NT2/D1 (cell line): ENCODE measurements at regions not wholly inside any gene's neighbourhood (a gene's known extent, or its start where the extent isn't known, plus 50 kb on each side); places are given as distances from the start of the nearest gene placed in this dataset.

Experiments used
- DNase-seq: peaks from one replicate; pipeline ENCODE4 v3.0.0-alpha.2; 2011; ENCODE audit warnings: low read depth, low spot score
- H3K27me3 ChIP-seq: 2 replicates; pipeline ENCODE4 v1.6.0; 2011; ENCODE audit warnings: mild to moderate bottlenecking; ENCODE audit not compliant: insufficient read length, insufficient read depth
- H3K36me3 ChIP-seq: 2 replicates; pipeline ENCODE4 v1.6.1; 2011; ENCODE audit warnings: mild to moderate bottlenecking, low read length, mixed read lengths; ENCODE audit not compliant: insufficient read depth, insufficient read length
- H3K4me1 ChIP-seq: 2 replicates; pipeline ENCODE4 v1.5.1; 2011; ENCODE audit not compliant: insufficient read depth, insufficient read length
- H3K4me3 ChIP-seq: 2 replicates; pipeline ENCODE4 v1.5.1; 2011; ENCODE audit warnings: low read depth; ENCODE audit not compliant: insufficient read length
- H3K9ac ChIP-seq: 2 replicates; pipeline ENCODE4 v1.6.0; 2011; ENCODE audit warnings: low read depth; ENCODE audit not compliant: insufficient read length
- H3K9me3 ChIP-seq: 2 replicates; pipeline ENCODE4 v1.5.1; 2011; ENCODE audit warnings: mild to moderate bottlenecking, low read length; ENCODE audit not compliant: insufficient read depth
- SUZ12 ChIP-seq: IDR thresholded peaks from 2 replicates; pipeline ENCODE4 v1.6.1; 2011; ENCODE audit not compliant: insufficient read length, insufficient read depth; ENCODE audit errors: extremely low read depth
- YY1 ChIP-seq: IDR thresholded peaks from 2 replicates; pipeline ENCODE4 v1.6.1; 2011; ENCODE audit not compliant: insufficient read length, insufficient read depth
- ZNF274 ChIP-seq: IDR thresholded peaks from 2 replicates; pipeline ENCODE4 v1.6.1; 2011; ENCODE audit warnings: mild to moderate bottlenecking, low read depth, low read length

- no peaks in the 10 kb centered on the region for H3K36me3 ChIP-seq
- H3K9me3 ChIP-seq = peaks cover 31% of the 10 kb centered on the region
- H3K27me3 ChIP-seq = no peaks in the 10 kb centered on the region
- DNase-seq = no peak
- no peaks in the 10 kb centered on the region for H3K4me1 ChIP-seq
- H3K9ac ChIP-seq = no peak overlapping the region
- no peak for TF ChIP-seq SUZ12
- no peak for TF ChIP-seq YY1
- TF ChIP-seq ZNF274 = no peak
- no peak overlapping the region for H3K4me3 ChIP-seq
Measured at GRCh38 chr21:17051054-17051453, 461.8 kb upstream of the CXADR start.

- no peaks in the 10 kb centered on the region for H3K27me3 ChIP-seq
- H3K36me3 ChIP-seq = no peaks in the 10 kb centered on the region
- no peaks in the 10 kb centered on the region for H3K4me1 ChIP-seq
- no peak overlapping the region for H3K9ac ChIP-seq
- no peak overlapping the region for H3K4me3 ChIP-seq
- peaks cover 16% of the 10 kb centered on the region; the same call in 1 of the 2 replicates for H3K9me3 ChIP-seq
- no peak for TF ChIP-seq SUZ12
- no peak for TF ChIP-seq YY1
- TF ChIP-seq ZNF274 = no peak
- no peak for DNase-seq
Measured at GRCh38 chr21:17053321-17053720, 459.5 kb upstream of the CXADR start.

GRCh38 chr21:17059936-17060335, 452.9 kb upstream of the CXADR start:
- H3K4me3 ChIP-seq = no peak overlapping the region
- H3K36me3 ChIP-seq = no peaks in the 10 kb centered on the region
- H3K27me3 ChIP-seq = no peaks in the 10 kb centered on the region
- no peak for DNase-seq
- no peak for TF ChIP-seq YY1
- no peak for TF ChIP-seq SUZ12
- no peak for TF ChIP-seq ZNF274
- no peaks in the 10 kb centered on the region for H3K9me3 ChIP-seq
- H3K4me1 ChIP-seq = no peaks in the 10 kb centered on the region
- no peak overlapping the region for H3K9ac ChIP-seq

- DNase-seq = no peak
- Histone ChIP-seq H3K27me3 (no peaks in the 10 kb centered on the region), H3K4me3 (no peak overlapping the region), H3K36me3 (no peaks in the 10 kb centered on the region), H3K9ac (no peak overlapping the region), H3K9me3 (no peaks in the 10 kb centered on the region), H3K4me1 (no peaks in the 10 kb centered on the region)
- TF ChIP-seq YY1 = no peak
- no peak for TF ChIP-seq SUZ12
- TF ChIP-seq ZNF274 = no peak
Measured at GRCh38 chr21:17066006-17066405, 446.8 kb upstream of the CXADR start.

- Histone ChIP-seq H3K9ac (no peak overlapping the region), H3K4me1 (no peaks in the 10 kb centered on the region), H3K36me3 (no peaks in the 10 kb centered on the region), H3K4me3 (no peak overlapping the region), H3K27me3 (no peaks in the 10 kb centered on the region), H3K9me3 (no peaks in the 10 kb centered on the region)
- TF ChIP-seq YY1 (no peak), ZNF274 (no peak), SUZ12 (no peak)
- no peak for DNase-seq
Measured at GRCh38 chr21:17071093-17071492, 441.8 kb upstream of the CXADR start.

- Histone ChIP-seq H3K9me3 (no peaks in the 10 kb centered on the region), H3K4me3 (no peak overlapping the region), H3K4me1 (no peaks in the 10 kb centered on the region), H3K9ac (no peak overlapping the region), H3K36me3 (no peaks in the 10 kb centered on the region), H3K27me3 (no peaks in the 10 kb centered on the region)
- TF ChIP-seq ZNF274 (no peak), YY1 (no peak), SUZ12 (no peak)
- no peak for DNase-seq
Measured at GRCh38 chr21:17081193-17081592, 431.6 kb upstream of the CXADR start.

GRCh38 chr21:17082843-17083483, 429.9 kb upstream of the CXADR start:
- Histone ChIP-seq H3K27me3 (no peaks in the 10 kb centered on the region), H3K9ac (no peak overlapping the region), H3K4me3 (no peak overlapping the region), H3K36me3 (no peaks in the 10 kb centered on the region), H3K9me3 (no peaks in the 10 kb centered on the region), H3K4me1 (no peaks in the 10 kb centered on the region)
- TF ChIP-seq YY1 = no peak
- TF ChIP-seq ZNF274 = no peak
- no peak for DNase-seq
